RWPE2 (cell line): ENCODE measurements at regions not wholly inside any gene's neighbourhood (a gene's known extent, or its start where the extent isn't known, plus 50 kb on each side); places are given as distances from the start of the nearest gene placed in this dataset.

Source experiments
- ATAC-seq: fragments of 200-7000 bp; cut with Tn5 transposase; 3 replicates; pipeline ENCODE4 v1.9.1; 2021; ENCODE audit warnings: low read depth
- DNase-seq: peaks from one replicate; pipeline ENCODE4 v3.0.0-alpha.2; 2020; ENCODE audit warnings: low spot score
- H3K27ac ChIP-seq: fragments of 450-650 bp; 2 replicates; pipeline ENCODE4 v1.5.1; 2017; ENCODE audit warnings: mild to moderate bottlenecking; ENCODE audit not compliant: poor library complexity, severe bottlenecking
- H3K27me3 ChIP-seq: fragments of 250-450 bp; sonication (Bioruptor Pico); 2 replicates; pipeline ENCODE4 v1.5.1; 2021; ENCODE audit warnings: mild to moderate bottlenecking, moderate library complexity; ENCODE audit not compliant: insufficient read depth, poor library complexity, severe bottlenecking
- H3K36me3 ChIP-seq: fragments of 250-450 bp; sonication (Bioruptor Pico); 2 replicates; pipeline ENCODE4 v1.5.1; 2020; ENCODE audit warnings: low read depth, mild to moderate bottlenecking, moderate library complexity
- H3K4me1 ChIP-seq: fragments of 250-450 bp; sonication (Bioruptor Pico); 2 replicates; pipeline ENCODE4 v1.5.1; 2021; ENCODE audit warnings: mild to moderate bottlenecking, moderate library complexity; ENCODE audit not compliant: insufficient read depth, poor library complexity, severe bottlenecking
- H3K4me3 ChIP-seq: fragments of 250-450 bp; sonication (Bioruptor Pico); 2 replicates; pipeline ENCODE4 v1.5.1; 2021; ENCODE audit warnings: mild to moderate bottlenecking, moderate library complexity; ENCODE audit not compliant: severe bottlenecking
- H3K9me3 ChIP-seq: fragments of 250-450 bp; sonication (Bioruptor Pico); 2 replicates; pipeline ENCODE4 v1.5.1; 2021; ENCODE audit warnings: mild to moderate bottlenecking, moderate library complexity; ENCODE audit not compliant: severe bottlenecking
- TF ChIP-seq, protein P1 (sequence below): fragments of 450-650 bp; IDR thresholded peaks from one replicate; pipeline ENCODE4 v1.5.1; 2017; ENCODE audit warnings: mild to moderate bottlenecking, moderate library complexity; ENCODE audit not compliant: poor library complexity, severe bottlenecking

DNA sequence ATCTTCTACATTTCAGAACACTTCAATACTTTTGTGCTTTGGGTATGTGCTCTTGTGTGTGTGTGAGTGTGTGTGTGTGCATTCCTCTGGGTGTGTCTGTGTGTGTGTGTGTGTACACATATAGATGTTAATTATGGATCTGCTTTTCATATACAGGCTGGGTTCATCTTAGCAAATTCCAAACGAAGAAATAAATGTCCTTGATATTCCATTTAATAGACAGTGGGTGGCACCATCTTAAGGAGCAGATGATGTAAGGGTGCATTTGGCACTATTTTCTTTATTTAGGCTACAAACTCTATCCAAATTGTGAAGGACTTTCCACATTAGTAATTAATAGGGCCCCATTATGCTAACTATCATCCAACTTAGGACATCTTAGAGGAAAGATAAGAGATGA lies 425.8 kb upstream of the POU3F3 start:
- peaks cover 28% of the 10 kb centered on the region for H3K27me3 ChIP-seq
- TF ChIP-seq, protein P1, sequence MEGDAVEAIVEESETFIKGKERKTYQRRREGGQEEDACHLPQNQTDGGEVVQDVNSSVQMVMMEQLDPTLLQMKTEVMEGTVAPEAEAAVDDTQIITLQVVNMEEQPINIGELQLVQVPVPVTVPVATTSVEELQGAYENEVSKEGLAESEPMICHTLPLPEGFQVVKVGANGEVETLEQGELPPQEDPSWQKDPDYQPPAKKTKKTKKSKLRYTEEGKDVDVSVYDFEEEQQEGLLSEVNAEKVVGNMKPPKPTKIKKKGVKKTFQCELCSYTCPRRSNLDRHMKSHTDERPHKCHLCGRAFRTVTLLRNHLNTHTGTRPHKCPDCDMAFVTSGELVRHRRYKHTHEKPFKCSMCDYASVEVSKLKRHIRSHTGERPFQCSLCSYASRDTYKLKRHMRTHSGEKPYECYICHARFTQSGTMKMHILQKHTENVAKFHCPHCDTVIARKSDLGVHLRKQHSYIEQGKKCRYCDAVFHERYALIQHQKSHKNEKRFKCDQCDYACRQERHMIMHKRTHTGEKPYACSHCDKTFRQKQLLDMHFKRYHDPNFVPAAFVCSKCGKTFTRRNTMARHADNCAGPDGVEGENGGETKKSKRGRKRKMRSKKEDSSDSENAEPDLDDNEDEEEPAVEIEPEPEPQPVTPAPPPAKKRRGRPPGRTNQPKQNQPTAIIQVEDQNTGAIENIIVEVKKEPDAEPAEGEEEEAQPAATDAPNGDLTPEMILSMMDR, result no peak
- H3K27ac ChIP-seq, result no peak overlapping the region
- ATAC-seq (no peak), DNase-seq (no peak)
- no peaks in the 10 kb centered on the region for H3K4me1 ChIP-seq
- H3K9me3 ChIP-seq, result no peaks in the 10 kb centered on the region
- no peak overlapping the region for H3K4me3 ChIP-seq
- no peaks in the 10 kb centered on the region for H3K36me3 ChIP-seq

DNA sequence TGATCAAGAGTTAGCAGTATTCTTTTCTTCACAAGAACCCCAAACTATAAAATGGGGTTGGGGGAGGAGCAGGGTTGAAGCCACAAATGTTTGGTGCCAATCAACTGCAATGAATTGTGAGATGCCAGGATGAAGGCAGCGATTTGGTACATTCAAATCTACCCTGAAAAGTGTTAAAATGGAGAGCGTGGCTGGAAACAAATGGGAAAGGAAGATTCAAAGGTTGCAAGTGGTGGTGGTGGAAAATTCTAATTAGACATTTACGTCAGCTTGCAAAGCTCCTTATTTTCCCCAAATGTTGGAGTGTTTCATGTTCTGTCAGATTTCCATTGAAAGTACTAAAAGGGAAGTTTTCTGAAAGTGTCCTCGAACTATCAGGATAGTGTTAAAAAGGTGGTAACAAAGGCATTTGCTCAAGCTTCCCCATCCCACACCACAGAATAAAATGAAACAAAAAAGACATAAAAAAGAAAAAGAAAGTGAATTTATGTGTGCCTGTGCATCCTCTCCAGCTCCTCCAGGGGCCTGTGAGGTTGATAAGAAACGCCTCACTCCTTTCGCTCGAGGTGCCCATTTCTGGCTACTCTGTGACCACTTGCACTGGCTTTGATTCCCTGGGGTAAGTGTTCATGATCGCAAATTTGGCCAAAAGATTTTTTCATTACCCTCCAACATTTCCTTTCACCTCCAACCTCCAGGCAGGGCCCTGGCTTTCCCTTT lies 424.1 kb upstream of the POU3F3 start:
- Histone ChIP-seq H3K4me3 (no peak overlapping the region), H3K9me3 (no peaks in the 10 kb centered on the region), H3K27me3 (peaks cover 28% of the 10 kb centered on the region), H3K4me1 (no peaks in the 10 kb centered on the region), H3K27ac (no peak overlapping the region), H3K36me3 (no peaks in the 10 kb centered on the region)
- ATAC-seq, result no peak
- TF ChIP-seq, protein P1, result no peak
- DNase-seq, result no peak

DNA sequence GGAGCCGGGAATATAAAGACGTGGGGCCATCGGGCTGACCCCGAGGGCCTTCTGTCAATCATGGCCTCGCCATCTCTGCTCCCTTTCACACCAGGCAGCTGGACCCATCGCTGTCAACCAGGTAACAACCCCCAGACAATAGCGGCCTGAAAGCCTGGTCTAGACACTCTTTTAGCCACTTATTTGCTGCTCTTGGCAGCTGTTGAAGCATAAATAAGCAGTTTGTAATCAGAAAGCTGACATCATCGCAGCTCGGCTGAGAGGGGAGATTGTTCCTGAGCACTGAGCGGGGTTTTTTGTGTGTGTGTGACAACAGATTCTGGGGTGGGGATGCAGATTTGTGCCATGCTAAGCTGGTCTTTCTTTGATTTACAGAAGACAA lies 423.6 kb upstream of the POU3F3 start:
- H3K27me3 ChIP-seq, result peaks cover 33% of the 10 kb centered on the region
- no peaks in the 10 kb centered on the region for H3K36me3 ChIP-seq
- H3K4me1 ChIP-seq, result no peaks in the 10 kb centered on the region
- H3K4me3 ChIP-seq, result no peak overlapping the region
- TF ChIP-seq, protein P1, result no peak
- no peak for ATAC-seq
- H3K27ac ChIP-seq, result no peak overlapping the region
- DNase-seq, result no peak
- no peaks in the 10 kb centered on the region for H3K9me3 ChIP-seq

DNA sequence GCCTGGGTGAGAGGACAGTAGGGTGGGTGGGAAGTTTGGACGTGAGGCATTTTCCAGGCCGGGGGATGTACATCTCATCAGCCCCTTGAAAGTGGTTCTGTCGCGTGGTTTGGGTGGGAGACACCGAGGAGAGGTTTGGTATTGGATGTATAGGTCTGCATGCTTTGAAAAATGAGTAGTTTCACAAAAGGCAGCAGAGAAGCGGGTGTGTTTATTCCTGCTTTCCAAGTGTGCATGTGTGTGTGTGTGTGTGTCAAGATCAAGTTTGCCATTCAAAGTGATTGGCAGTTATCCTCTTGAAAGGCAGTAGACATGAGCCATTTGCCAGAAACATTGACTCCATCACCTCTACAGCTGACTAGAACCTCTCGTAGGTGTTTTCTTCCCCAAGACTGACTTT lies 423.1 kb upstream of the POU3F3 start:
- no peak overlapping the region for H3K4me3 ChIP-seq
- TF ChIP-seq, protein P1, result no peak
- DNase-seq, result no peak

DNA sequence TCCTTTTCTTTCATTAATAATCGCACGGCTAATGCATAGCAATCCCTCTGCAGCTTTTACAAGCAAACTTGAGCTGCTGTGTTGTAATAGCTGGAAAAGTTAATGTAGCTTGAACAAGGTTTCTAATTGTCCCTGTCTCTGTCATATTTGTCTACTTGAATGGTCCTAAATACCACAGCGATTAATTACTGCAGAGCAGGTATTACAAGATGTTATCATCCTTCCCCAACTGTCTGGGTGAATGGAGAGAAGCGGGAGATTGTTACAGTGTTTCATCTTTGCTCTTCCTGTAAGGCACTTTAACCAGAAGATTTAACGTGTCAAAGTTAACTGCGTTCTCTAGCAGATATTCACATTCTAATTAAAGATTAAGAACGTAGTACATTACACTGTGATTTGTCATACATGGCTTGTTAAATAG lies 422.2 kb upstream of the POU3F3 start:
- peaks cover 33% of the 10 kb centered on the region for H3K27me3 ChIP-seq
- no peak for DNase-seq
- TF ChIP-seq, protein P1, result no peak

More for the DNA sequence above, 423.1 kb upstream of the POU3F3 start:
- Histone ChIP-seq H3K9me3 (no peaks in the 10 kb centered on the region), H3K27me3 (peaks cover 33% of the 10 kb centered on the region), H3K36me3 (no peaks in the 10 kb centered on the region), H3K27ac (no peak overlapping the region), H3K4me1 (no peaks in the 10 kb centered on the region)
- no peak for ATAC-seq

More for the DNA sequence above, 422.2 kb upstream of the POU3F3 start:
- ATAC-seq, result peak; percentile 36; the same call in 1 of the 3 replicates
- no peaks in the 10 kb centered on the region for H3K4me1 ChIP-seq
- H3K9me3 ChIP-seq, result no peaks in the 10 kb centered on the region
- H3K4me3 ChIP-seq, result no peak overlapping the region
- no peak overlapping the region for H3K27ac ChIP-seq
- no peaks in the 10 kb centered on the region for H3K36me3 ChIP-seq
